HG02981 (cell line): ENCODE measurements at regions not wholly inside any gene's neighbourhood (a gene's known extent, or its start where the extent isn't known, plus 50 kb on each side); places are given as distances from the start of the nearest gene placed in this dataset.
"Not testable (repeated sequence)": the region's sequence is repeated elsewhere in the genome, so short reads cannot be mapped to it uniquely, and the experiment has no call there.

Experiments used
- ATAC-seq: cut with Tn5 transposase; IDR thresholded peaks from one replicate; pipeline ENCODE4 v1.9.1; 2021; ENCODE audit warnings: mild to moderate bottlenecking, moderate library complexity; ENCODE audit not compliant: unreplicated experiment

GRCh38 chrX:3882553-3882920 lies 169.1 kb upstream of the PRKX start:
- not testable (repeated sequence) for ATAC-seq

GRCh38 chrX:3881898-3882552 lies 168.6 kb upstream of the PRKX start:
- ATAC-seq = peak; percentile 96

GRCh38 chrX:3881255-3881895 lies 167.9 kb upstream of the PRKX start:
- ATAC-seq = peak; percentile 29

GRCh38 chrX:3876393-3876792 lies 162.9 kb upstream of the PRKX start:
- ATAC-seq = not testable (repeated sequence)

GRCh38 chrX:3875638-3876037 lies 162.2 kb upstream of the PRKX start:
- not testable (repeated sequence) for ATAC-seq

GRCh38 chrX:3872226-3872879 lies 158.9 kb upstream of the PRKX start:
- ATAC-seq = not testable (repeated sequence)

GRCh38 chrX:3867067-3867831 lies 153.8 kb upstream of the PRKX start:
- ATAC-seq = not testable (repeated sequence)

- not testable (repeated sequence) for ATAC-seq
Observed at GRCh38 chrX:3858332-3858731, 144.9 kb upstream of the PRKX start.

GRCh38 chrX:3843522-3844145 lies 130.2 kb upstream of the PRKX start:
- ATAC-seq = peak; percentile 91

GRCh38 chrX:3842822-3843521 lies 129.5 kb upstream of the PRKX start:
- peak; percentile 58 for ATAC-seq

GRCh38 chrX:3838754-3839153 lies 125.3 kb upstream of the PRKX start:
- ATAC-seq = not testable (repeated sequence)

GRCh38 chrX:3837958-3838643 lies 124.7 kb upstream of the PRKX start:
- not testable (repeated sequence) for ATAC-seq

- not testable (repeated sequence) for ATAC-seq
Observed at GRCh38 chrX:3837211-3837610, 123.8 kb upstream of the PRKX start.

GRCh38 chrX:3833761-3834542 lies 120.5 kb upstream of the PRKX start:
- not testable (repeated sequence) for ATAC-seq

- not testable (repeated sequence) for ATAC-seq
Observed at GRCh38 chrX:3830020-3830419, 116.6 kb upstream of the PRKX start.

- ATAC-seq = not testable (repeated sequence)
Observed at GRCh38 chrX:3829041-3829531, 115.6 kb upstream of the PRKX start.

GRCh38 chrX:3828378-3829040 lies 115.1 kb upstream of the PRKX start:
- ATAC-seq = not testable (repeated sequence)

GRCh38 chrX:3824008-3824407 lies 110.6 kb upstream of the PRKX start:
- not testable (repeated sequence) for ATAC-seq
